NOMO-1 treated with dmso at 0.1 percent for 144 hours (cell line): ENCODE measurements at regions not wholly inside any gene's neighbourhood (a gene's known extent, or its start where the extent isn't known, plus 50 kb on each side); places are given as distances from the start of the nearest gene placed in this dataset.

Experiments used
- DNase-seq: peaks from one replicate; lab custom pipeline; 2025; ENCODE audit not compliant: unreplicated experiment; lab: John Stamatoyannopoulos, UW

DNA sequence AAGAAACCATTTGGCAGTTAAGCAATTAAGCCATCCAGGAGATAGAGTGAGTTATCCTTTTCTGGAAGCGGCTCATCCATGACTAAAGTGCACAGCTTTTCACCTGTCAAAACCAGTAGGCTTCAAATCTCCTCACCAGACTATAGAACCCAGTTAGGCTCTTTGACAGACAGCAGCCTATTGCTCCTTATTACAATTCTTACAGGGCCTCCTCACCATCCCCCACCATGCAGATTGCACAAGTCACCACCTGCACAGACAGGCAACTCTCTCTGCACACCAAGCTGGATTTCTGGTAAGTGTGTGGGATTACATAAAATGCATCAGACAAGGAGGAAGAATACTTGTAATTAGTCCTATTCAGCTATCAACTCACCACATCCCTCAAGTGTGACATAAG is 301.6 kb downstream of the SNX13 start:
- peak; percentile 70 for DNase-seq

- DNase-seq: no peak
Measured at GRCh38 chr7:17640730-17641377, 299.4 kb downstream of the SNX13 start.

DNA sequence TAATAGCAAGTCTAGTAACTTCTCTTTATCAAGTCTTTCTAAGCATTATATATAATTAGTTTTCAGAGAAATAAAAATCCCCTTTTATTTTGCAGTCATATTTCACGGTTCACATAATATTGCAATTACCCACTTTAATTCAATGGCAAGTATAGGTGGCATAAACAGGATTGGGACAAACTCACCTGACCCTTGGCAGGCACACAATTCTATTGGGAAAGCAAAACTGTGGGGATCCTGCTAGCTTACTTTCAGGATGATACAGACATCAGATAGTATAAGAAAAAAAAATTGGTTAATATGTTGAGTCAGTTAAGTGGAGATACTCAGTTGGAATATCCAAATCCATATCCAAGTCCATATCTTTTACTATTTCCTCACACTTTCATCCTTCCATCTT is 294.8 kb downstream of the SNX13 start:
- no peak for DNase-seq

DNA sequence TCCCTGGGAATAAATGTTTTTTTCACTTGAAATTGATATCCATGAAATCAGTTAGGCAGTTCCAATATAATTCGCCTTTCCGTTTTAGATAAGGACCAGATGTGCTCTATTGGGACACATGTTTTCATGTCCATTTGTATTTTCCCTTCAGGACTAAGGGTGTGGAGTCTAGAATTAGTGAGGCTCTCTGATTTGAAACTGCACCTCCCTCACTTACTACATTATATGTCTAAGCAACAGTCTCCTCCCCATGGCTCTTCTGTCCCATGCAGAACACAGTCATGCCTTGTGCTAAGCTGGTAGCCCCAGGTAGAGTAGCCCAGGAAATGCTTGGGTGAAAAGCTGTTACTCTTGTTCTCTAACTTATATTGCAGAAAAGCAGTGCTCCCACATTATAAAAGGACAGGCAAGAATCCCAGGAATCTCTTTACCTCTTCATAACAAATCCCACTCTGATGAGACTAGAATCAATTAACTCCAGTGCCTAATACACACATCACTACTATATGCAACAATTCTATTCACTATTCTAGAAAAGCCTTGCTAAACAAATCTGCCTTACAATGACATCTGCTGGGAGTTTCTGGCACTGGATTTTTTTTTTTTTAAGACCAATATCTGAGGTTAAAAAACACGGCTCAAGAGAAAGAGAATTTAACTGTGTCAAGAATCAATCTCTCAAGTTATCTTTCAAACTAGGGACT is 293.9 kb downstream of the SNX13 start:
- DNase-seq: peak; percentile 24

DNA sequence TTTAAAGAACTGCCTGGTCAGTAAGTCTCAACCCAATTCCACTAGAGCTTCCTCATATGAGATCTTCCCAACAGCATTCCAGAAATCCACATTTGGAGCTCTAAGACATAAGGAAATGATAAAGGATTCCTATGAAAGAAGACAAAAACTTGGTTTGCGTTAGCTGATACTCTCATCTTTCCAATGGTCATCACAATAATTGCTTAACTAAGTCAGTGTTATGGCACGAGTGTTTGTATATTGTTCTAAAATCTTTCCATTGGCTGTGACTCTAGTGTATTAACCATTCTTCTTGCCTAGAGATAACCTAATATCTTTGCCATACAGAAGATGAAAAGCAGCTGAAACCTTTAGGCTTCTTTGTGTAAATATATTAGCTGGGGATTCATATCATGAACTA is 289.0 kb downstream of the SNX13 start:
- no peak for DNase-seq

DNA sequence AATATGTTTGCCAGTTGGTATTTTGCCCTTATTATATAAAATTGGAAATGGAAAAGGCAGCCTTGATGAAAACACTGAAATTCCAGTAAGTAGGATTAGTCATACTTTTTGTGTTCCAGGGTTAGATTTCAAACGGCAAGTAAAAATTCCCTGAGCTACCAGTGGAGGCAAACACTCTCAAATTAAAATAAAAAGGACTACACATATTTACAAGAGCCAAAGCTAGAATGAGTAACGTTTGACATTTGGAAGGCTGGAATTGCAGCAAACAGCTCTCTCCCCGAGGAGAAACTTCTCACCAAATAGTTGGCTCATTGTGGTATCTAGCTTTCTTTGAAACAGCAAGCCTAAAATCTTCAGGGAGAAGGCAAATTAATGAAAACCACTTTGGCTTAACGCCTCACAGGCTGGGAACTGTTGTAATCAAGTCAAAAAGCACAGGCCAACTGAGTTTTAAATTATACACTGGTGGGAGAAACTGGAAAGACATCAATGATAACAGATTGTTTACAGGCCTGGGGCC is 288.4 kb downstream of the SNX13 start:
- DNase-seq: no peak

- no peak for DNase-seq
Measured at GRCh38 chr7:17654940-17655339, 285.4 kb downstream of the SNX13 start.

DNA sequence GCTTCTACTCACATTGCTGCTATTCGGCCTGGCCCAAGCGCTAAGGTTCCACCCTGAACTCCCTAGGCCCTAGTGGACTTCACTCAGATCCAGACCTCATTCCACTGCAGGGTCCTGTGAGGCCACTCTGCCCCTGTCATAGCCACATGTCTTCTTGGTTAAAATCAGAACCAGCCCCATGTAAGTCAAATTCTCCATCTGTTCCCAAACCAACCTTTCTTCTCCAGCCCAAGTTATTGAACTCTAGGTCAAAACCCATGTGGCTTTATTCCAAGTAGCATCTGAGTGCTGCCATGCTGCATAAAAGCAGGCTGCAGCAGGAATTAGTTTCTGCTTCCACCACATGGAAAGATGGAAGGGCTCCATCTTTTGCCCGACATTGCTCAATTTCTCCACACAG is 281.2 kb downstream of the SNX13 start:
- no peak for DNase-seq

- DNase-seq: no peak
Measured at GRCh38 chr7:17660116-17660515, 280.2 kb downstream of the SNX13 start.

DNA sequence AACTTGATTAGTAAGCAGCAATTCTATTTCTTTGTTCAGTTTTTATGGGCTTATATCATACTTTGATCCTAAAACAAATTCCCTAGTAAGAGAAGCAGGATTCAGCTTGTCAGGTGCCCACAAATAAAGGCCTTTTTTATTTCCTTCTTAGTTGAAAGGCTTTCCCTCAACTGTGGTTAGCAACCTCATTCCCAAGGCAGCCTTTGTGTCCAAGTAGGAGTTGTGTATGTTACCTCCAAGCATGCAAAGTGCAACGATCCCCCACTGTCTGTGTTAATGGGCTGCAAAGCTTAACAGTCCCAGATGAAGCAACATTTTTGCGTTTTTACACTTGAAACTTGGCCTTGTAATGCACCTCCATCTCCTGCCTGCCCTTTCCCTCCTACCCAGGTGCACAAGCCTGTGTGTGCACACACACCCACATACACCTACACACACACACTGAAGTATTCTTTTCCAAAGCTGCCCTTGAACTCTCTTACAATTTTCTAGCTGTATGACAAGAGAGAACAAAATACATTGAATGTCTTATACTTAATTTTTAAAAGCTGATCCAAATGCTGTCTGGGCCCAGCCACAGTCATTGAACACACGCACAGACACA is 278.2 kb downstream of the SNX13 start:
- DNase-seq: no peak

GRCh38 chr7:17663061-17663675 is 277.1 kb downstream of the SNX13 start:
- DNase-seq: no peak

- DNase-seq: no peak
Measured at GRCh38 chr7:17665029-17665428, 275.3 kb downstream of the SNX13 start.

DNA sequence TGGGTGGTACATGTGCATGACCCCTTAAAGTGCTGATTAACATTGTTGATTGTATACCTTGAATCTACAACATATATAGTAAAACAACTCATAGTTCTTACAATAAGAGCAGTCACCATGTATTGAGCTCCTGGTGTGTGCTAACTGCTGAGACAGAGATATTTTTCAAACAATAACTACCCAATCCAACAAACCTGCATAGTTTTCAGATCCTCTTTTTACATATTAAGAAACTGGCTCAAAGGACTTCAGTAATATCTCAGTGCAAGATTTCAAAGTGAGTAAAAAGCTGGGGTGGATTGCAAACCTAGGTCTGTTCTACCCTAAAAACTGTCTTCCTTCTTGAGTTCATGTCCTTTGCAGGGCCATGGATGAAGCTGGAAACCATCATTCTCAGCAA is 272.2 kb downstream of the SNX13 start:
- no peak for DNase-seq

DNA sequence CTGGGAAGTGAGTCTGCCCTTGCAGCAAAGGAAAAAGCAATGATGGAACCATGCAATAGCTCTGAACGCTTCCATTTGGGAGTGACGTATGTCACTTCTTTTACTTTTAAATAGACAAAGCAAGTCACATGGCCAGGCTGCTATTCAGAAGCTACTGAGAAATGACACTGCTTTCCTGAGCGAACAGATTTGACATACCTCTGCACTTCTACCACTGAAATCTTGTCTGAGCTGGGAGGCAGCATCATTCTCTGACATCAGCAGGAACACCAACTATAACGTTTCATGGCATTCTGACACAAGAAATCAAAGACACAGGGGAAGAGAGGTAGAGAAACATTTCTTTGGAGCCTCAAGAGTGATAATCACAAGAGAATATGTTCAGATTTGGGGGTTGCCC is 271.1 kb downstream of the SNX13 start:
- DNase-seq: no peak

DNA sequence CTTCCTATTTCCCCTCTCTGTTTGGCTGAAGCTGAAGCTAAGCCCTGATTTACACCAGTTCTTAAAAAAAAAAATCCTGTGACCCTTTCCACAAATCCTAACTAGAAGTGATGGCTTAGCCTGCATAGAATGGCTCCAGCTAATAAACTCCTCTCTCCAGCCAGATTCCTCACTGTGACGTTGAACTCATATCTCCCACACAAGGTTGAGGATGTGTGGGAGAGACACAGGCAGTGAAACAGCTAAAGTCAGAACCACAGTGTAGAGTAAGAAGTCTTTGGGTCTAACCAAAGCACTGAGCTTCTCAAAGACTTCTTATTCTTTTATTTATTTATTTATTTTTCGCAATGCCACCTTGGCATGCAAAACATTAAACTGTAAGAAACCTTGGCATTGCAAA is 268.3 kb downstream of the SNX13 start:
- DNase-seq: no peak

DNA sequence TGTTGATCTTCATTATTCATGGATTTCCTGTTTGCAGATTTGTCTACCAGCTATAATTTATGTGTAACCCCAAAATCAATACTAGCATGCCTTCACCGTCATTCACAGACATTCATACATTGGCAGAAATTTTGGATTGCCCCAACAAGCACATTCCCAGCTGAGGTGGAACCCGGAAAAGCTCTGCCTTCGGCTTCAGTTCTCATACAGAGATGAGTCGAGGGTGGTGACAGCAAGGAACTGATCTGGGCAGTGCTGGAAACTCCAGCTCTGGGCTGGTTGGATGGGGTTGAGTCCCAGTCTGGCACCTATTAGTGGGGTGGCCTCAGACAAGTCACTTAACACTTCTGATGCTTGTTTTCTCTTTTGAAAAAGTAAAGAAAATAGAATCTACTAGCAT is 267.5 kb downstream of the SNX13 start:
- no peak for DNase-seq

DNA sequence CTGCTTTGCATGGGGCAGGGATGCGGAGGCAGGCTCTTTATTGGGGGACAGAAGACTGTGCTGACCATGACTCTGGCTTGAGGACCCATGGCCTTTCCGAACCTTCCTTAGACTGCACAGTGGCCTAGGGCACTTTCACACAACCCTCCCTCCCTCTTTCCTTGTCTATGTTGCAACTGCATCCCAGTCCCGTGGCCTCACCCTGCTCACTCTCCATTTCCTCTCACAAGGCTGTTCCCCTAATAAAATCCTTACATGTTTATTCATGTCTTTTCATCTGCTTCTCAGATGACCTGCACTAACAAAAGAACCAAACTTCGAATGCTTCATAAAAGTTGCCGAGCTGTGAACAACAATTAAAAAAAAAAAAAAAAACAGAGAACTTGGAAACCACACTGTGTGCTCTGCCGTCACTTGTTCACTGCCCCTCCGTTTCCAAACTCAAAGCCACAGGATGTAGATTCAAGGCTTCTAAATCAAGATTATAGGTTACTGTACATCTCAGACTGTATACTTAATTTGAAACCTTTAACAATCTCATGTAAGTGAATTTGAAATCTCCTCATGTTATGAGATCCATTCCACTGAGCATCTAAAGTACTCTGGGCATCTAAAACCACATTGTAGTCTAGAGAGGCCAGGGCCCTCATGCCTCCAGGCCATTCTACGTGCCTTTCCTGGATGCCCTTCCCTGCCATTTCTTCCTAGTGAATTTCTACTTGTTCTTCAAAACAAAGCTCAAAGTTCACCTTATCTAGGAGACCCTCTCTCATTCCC is 265.9 kb downstream of the SNX13 start:
- no peak for DNase-seq

- no peak for DNase-seq
Measured at GRCh38 chr7:17674943-17675608, 265.2 kb downstream of the SNX13 start.

- no peak for DNase-seq
Measured at GRCh38 chr7:17677408-17677807, 262.9 kb downstream of the SNX13 start.

DNA sequence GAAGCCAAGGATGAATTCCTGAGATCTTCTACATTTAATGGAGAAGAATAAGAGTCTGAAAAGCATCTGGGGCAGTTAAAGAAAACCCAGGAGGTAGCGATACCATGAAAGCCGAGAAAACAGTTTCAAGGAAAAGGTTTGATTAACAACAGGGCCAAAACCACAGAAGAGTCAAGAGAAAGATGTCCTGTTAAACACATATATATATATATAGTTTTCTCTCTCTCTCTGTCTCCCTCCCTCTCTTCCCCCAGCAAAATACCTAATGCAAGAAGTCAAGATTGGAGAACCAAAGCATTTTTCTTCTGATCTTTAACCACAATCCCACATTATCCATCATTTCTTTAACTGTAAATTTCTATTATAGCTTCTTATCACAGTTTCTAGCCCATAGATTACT is 261.4 kb downstream of the SNX13 start:
- DNase-seq: no peak

GRCh38 chr7:17679458-17679857 is 260.8 kb downstream of the SNX13 start:
- no peak for DNase-seq
